HG03342 (cell line): ENCODE measurements at regions not wholly inside any gene's neighbourhood (a gene's known extent, or its start where the extent isn't known, plus 50 kb on each side); places are given as distances from the start of the nearest gene placed in this dataset.

ENCODE experiments used
- ATAC-seq: cut with Tn5 transposase; IDR thresholded peaks from one replicate; pipeline ENCODE4 v1.9.1; 2021; ENCODE audit warnings: mild to moderate bottlenecking, moderate library complexity; ENCODE audit not compliant: unreplicated experiment

DNA sequence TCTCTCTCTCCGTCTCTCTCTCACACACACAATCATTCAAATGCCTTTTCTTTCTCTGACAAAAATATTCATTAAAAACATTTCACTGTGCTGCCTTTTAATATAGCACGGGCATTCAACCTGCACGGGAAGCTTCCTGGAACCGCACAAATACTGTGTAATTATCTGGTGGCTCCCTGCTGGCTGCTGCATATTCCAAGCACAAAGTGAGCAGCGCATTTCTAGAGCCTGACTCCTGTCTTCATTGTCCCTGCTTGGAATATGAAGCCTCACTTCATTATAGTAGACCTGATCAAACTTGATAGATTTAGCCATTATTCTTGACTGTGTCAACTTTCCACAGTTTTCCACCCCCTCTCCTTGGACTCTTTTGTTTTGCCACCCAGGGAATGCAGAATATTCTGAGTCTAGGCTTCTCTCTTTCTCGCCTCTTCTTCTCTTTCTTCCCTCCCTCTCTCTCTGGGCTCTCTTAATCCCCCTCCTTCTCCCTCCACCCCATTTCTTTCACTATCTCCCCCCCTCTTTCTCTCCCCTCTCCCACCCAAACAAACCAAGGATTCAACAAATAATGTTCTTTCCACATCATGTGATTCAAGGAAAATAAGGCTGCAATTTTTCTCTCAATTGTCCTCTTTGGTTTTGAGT is 672.1 kb upstream of the FANCL start:
- ATAC-seq: no peak

DNA sequence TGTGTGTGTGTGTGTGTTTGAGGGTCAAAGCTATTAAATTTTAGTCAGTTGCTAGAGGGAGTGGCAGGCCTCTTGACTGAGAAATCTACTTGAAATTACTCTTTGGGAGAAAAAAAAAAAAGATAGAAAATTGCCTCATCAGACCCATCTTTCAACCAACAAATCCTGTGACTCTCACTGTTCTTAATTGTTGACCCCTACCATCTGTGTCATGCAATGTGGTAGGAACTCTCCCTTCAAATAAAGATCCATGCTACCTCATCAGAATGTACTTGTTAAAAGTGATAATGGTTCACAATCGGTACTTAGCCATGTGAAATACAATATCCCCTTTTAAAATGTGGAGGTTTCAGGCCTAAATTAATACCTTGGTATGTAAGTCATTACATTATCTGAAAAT is 670.8 kb upstream of the FANCL start:
- no peak for ATAC-seq

DNA sequence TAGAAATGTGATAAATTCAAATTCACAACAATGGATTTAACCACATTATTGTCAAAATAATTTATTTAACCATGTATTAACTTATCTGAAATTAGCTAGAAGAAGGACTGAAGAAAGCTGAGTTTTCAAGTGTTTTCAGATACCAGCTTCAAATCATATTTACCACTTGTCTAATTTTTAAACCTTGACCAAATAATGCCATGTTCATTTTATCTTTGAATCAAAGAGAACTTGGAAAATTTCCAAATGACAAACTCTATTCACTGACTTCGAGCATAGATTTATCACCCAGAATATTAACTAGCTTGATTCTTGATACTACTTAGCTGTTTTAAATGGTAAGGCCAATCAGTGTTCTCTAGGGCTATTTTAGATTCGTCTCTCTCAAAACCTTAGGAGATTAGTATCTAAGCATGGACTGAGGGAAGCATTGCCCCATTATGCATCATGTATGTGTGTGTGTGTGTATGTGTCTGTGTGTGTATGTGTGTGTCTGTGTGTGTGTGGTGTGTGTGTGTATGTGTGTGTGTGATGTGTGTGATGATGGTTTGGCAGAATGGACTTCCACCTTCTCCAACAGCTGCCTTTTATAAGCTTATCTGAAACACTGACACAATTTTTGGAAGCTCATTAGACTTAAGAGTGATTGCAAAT is 667.5 kb upstream of the FANCL start:
- no peak for ATAC-seq

DNA sequence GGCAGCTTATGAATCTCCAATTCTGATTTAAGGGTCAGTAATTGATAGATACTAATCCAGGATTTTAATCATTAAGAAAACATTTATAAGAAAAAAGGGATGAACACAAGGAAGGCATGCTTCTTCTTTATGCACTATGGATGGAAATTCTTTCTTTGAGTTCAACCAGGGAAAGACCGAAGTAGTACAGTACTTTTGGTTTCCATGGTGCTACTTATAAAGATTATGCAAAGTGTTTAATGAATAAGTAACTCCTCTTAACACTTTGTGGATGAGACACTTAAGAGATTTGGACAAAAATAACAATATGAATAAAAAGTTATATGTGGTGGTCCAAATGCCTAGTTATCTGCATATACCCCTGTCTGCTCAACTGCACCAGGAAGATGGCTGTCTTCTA is 666.5 kb upstream of the FANCL start:
- peak; percentile 53 for ATAC-seq

DNA sequence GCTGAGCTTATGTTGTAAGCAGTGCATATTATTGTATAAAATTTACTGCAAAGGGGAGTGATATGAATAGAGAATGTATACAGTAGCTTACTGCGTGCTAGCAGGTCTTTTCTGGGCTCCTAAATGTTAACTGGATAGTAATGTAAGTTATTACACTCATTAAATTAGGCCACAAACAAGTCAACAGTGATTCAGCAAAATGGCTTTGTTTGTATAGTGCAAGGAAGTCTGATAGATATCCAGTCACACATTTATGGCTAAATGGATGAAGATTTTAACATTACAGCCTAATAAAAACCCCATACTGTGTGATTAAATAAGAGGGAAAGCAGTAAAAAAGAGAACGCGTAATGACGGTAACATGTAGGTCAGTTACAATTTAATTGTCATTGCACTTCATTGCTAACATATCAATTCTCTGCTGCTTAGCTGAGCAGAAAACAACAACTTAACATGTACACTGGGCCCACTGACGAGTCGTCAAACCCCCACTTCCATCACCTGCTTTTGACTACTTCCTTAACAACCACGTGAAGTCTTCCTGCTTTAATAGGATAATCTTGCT is 665.0 kb upstream of the FANCL start:
- ATAC-seq: no peak

DNA sequence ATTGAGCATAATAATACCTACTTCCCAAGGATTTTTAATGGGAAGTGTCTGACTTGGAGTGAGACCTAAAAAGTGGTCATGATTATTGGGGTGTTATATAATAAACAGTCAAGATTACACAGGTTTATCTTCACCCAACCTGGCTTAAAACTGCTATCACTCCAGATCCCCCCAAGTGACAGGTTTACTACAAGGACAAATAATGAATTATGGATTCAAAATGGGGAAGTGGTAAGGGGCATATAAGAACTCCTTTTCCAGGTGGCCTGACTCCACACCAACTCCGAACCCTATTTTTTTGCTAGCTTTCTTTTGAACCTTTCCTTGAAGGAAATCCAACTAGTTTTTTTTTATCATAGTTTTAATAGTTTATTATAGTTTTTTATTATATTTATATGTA is 663.0 kb upstream of the FANCL start:
- no peak for ATAC-seq

DNA sequence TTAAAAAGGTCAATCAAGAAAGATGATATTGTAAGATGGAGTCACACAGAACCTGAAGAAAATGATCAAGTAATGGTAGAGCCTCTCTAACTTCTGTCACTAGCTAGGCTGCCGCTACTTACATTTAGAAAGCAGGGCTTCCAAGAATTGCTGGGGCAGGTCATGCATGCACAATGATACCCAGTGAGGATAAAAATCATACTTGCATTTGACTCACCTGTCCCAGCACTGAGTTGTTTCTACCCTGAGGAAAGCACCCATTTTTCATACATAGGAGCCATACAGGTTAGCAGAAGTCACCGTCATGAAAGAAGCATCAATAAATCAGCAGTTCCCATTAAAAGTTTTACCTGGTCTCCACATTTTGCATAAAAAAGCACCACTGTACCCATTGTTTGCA is 662.3 kb upstream of the FANCL start:
- no peak for ATAC-seq

DNA sequence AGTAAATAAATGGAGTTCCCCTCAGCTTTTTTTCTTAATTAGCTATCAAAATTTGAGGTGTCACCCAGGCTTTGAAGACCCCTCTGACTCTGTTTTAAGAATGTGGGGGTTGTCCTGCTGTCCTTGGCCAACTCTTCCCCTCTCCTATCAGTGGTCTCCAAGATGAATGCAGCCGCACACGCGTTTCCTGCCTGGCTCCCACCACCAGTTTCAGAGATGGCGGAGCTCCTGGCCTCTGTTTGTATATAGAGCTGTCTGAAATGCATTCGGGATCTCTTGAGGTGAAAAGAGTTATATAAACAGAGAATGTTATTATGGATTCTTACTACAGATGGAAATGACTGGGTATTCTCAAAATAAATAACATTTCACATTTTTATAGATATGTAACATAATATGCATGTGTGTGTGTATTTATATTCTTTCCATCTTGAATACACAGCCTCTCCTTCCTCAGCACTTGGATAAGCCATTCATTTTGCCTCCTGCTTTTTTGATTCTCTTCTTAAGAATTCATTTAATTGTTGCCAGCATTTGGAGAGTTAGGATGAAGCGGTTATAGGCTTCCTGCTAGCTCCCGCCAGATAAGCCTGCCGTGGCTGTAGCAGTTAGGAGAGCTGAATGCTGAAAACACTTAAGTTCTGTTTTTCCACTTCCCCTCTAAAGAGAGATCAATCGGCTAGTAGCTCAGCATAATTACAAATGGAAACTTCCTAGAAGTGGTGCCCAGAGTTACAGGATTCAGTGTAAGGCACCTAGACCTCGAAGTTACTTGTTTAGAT is 659.3 kb upstream of the FANCL start:
- ATAC-seq: no peak

DNA sequence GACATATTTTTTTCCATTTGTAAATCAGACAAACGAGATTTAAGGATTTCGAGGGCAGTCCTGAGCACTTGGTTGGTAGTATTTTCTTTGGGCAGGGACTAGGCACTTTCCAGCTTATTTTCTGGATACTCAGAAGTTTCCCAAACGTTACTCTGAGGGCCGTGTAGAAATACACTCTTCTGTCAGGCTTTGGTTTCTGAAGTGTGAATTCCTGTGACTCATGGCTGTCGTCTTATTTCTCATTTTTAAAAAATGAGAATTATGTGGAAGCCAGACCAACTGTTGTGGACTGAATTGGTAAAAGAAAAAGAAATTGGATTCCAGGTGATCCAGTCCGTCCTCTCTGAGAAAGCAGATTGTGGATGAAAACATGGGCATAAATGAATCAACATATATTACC is 658.6 kb upstream of the FANCL start:
- ATAC-seq: no peak

DNA sequence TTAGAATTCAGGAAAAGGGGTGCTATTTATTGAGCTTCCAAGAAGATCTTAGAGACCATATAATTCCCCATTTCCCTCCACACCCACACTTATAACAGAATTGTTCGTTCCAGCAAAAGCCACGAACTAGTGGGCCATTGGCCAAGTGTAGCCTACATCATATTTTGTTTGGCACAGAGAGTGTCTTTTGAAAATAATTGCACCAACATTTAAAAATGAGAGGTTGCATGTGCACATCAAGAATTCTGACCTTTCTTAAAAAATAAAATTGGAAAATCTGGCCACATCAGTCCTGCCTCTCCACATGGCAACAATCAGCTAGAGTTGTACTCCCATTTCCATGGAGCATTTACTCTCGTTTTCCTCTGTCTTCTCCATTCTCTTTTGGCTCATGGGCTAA is 655.5 kb upstream of the FANCL start:
- no peak for ATAC-seq

DNA sequence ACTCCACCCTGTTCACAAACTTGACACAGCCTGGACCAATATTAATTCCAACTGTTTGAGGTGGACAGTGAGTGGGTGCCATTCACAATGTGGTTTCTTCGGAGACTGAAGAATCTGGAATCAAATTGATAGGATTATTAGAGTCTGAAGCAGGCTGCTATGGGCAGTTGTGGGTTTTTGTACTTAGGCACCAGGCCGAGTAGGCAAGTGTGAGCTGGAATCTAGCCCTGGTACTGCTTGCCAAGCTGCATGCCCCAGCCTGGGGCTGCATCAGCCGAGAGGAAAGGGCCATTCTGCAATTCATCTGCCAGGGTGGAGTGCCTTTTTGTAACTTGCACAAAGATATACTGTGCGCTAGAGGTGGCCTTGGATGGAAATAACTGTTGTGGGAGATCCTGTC is 654.7 kb upstream of the FANCL start:
- no peak for ATAC-seq

DNA sequence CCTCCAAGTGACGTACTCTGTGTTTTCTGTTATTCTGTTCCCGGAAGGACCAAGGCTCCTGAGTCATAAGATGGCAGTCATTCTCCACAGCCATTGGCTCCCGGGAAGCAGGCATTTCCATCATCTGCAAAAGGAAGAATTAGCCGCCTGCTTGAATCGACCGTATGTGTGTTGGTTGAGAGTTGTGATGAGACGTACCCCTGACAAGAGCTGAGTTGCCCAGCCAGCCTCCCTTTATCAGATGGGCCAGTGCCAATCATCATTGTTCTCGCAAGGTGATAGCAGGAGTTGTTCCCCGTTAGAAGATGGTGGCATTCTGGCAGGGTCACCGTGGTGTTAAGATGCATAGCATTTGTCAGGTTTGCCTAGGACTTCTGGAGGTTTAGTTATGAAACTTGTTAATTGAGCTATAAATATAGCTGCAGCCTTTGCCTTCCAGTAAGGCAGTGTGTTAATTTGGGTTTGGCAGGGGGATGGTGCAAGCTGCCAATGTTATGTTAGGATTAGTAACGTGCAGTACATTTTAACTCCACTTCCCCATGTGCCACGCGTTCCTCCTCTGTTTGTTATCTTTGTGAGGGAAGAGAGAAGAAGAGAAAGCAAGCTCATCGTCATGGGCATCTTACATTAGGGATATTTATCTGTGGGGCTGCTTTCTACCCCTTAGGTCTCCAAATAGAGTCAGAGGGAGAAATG is 652.7 kb upstream of the FANCL start:
- no peak for ATAC-seq

DNA sequence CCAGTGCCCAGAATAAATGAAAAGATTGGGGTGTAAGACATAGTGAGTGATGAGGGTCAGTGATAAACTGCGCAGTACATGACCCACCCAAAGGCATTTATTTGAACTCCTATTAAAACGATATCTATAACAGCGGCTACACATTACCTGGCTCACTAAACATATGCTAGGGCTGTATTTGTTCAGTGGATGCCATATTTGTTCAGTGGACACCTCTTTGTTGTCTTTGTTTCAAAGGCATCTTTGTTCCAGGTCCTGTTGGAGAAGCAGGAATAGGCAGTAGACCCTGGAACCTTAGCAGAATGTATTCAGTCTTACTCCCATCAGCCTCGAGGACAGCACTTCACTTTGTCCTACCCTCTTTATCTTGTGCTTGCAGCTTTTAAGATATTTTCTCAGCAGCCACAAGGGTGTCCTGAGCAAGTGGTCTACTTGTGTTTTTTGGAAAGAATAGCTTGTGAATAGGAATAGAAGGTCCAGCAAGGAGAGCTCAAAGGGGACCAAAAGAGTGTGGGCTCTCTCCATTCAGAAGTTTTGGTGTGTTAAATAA is 650.8 kb upstream of the FANCL start:
- no peak for ATAC-seq

DNA sequence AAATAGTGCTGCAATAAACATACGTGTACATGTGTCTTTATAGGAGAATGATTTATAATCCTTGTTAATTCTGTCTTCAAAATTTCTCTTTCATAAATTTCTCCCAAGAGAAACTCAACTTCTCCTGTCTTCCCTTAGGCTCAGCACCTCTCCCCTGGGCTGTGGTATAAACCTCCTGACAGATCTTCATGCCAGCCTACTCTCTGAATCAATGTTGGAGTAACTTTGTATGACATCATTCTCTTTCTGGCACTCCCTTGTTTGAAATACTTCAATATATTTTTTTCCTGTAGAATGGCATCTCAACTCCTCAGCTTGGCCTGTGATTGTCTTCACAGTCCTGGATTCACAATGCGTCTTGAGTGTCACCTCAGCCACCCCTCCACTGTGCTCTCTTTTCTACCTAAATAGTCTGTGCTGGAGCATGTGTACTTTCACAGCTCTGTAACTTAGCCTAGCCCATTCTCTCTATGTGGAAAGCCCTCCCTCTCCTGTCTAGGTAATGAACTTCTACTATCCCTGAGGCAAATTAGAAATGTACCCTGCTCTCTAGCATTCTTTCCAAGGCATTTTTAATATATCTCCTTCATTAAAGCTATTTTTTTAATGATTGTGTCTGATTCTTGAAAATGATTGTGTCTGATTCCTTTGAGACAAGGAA is 649.9 kb upstream of the FANCL start:
- ATAC-seq: no peak

DNA sequence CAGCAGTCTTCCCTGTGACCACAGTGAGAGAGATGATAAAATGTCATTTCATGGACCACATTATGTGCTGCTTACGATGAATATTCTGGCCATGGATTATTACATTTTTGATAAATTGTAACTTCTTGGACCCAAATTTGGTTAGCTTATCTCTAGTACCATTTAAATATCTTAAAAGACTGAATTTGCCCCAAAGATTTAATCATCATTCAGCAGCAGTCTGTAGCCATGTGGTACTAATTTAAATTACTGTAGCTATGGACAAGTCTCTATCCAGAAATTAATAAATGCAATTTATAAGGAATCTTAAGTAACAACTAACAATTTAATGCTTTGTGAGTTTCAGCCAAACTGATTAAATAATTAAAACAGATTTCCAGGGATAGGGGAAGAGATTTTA is 644.9 kb upstream of the FANCL start:
- ATAC-seq: no peak

DNA sequence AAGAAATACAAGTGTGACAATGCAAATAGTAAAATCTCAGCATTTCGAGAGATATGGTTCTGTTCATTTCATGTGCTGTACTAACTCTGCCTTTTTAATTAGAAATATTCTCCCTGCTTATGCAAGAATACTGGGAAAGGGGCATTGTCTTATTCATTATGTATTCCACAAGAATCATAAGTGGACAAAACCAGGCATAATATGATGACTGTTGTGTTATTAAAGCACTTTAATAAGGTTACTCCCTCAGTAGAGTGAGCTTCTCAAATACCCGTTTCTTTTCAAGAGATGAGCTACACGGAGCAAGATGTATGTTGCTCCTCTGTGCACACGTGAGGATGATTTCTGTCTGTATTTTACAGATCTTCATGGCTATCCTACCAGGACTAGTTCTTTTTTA is 638.7 kb upstream of the FANCL start:
- ATAC-seq: no peak

DNA sequence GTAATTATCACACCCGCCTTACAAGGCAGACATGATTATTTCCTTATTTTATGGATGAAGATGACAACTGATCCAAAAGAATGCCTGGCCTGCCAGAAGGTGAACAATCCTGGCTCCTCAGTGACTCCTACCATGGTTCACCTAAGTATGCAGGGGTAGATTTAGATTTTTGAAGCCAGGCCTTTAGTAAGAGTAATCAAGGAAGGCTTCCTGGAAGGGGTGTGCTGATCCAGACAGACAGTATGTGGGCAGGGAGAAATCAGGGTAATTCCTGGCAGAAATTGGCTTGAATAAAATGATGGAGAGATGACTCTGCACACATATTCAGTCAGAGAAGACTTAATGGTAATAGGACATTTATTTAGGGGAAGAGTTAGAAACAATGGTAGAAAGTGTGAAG is 637.7 kb upstream of the FANCL start:
- ATAC-seq: no peak

DNA sequence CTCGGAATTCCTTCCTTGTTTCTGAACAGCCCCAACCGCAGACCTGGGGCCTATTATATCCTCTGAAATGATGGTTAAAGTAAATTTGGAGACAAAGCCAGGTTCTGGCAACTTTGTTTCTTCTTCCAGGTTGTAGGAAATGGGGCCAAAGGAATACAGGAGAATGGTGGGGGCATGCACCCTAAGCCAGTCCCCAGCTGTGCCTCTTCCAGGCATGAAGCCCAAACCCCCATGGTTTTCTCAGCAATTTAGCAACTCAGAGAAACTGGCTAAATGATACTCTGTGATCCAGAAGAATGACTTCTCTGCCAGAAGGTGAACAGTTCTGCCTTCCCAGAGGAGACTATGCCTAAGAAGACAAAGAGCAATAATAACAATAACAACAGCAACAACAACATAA is 635.0 kb upstream of the FANCL start:
- ATAC-seq: no peak

DNA sequence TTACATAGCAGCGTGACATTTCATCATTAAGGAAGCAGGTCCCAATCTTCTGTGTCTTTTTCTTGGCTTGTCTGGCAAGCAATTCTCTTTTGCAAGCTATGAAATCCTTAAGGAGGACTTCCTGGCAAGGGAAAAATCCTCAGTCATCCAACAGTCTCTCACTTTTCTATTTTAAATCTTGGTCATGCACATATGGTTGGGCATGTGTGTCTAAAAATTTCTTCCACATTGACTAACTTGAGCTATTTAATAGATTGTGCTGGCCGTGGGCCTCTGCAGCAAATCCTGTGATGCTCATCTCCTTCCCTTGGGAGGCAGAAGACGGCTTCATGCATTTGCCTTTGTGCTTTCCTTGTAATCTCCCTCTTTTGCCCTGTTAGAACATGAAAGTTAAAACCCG is 634.3 kb upstream of the FANCL start:
- no peak for ATAC-seq

DNA sequence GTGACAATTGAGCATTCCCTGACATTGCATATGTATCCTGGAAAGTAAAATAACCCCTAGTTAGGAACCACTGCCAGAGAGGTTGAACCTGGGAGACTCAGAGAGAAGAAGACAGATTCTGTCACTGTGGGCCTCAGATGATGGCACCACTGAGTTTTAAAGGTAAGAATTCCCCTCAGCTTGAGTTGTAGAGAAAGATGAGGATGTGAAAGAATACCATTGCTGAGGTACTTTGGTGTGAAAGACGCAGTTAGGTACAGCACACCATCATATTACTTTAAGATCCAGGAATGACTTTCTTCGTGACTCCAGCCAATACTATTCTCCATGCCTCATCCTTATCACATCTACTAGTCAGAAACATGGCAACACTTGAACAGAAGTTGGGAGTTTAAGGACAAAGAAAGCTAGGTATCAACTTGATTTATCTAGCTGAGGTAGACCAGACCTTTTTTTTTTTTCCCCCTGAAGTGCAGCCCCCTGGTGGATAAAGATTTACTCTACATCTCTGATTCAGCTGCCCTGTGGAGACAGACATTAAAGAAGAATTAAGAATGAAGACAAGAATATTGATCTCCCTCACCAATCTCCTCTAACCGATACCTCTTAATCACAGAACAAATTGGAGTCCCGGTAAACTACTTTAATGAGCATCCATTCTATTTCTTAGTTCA is 630.5 kb upstream of the FANCL start:
- ATAC-seq: no peak
